K562 (cell line): ENCODE measurements at regions not wholly inside any gene's neighbourhood (a gene's known extent, or its start where the extent isn't known, plus 50 kb on each side); places are given as distances from the start of the nearest gene placed in this dataset.
A peak's percentile ranks its signal among the peaks of the same experiment; 100 is the strongest.

Experiments
- ATAC-seq: fragments of 200-7000 bp; cut with Tn5 transposase; 3 replicates; pipeline ENCODE4 v1.9.1; 2020; ENCODE audit warnings: moderate library complexity
- BruUV-seq: library from RNA; stranded (reverse); fragments of 400-500 nt; replicated peaks from 2 replicates; lab custom pipeline; 2021; lab: Mats Ljungman, UMichigan
- CTCF ChIA-PET: fragments of 300-600 bp; formaldehyde crosslinking; extraction: SDS; loops from one replicate; lab custom pipeline; 2021; ENCODE audit warnings: low intra/inter-chr PET ratio; lab: Yijun Ruan, JAX
- POLR2A ChIA-PET: fragments of 300-600, 350-650 bp; sonication (Branson Sonifier 250); formaldehyde crosslinking; extraction: SDS; loops from one replicate; lab custom pipeline; 2021; ENCODE audit warnings: antibody characterized with exemption, inconsistent platforms; lab: Yijun Ruan, JAX
- DNase-seq, 4 experiments: peaks; one replicate each; pipeline versions ENCODE4 v3.0.0 to v3.0.0-alpha.2; 2011 to 2018; ENCODE audit warnings: low spot score in 3 of 4, mixed read lengths in 3 of 4; ENCODE audit errors: extremely low read depth in 1 of 4
- FAIRE-seq: peaks from 2 replicates; lab custom pipeline; 2011; peaks lifted over from hg19 to GRCh38; lab: Jason Lieb, UNC
- H2AFZ ChIP-seq: 2 replicates; pipeline ENCODE4 v1.6.0; 2011; ENCODE audit warnings: low read depth, low read length, control low read depth, inconsistent platforms
- H3K27ac ChIP-seq: fragments of 200-600 bp; 3 replicates; pipeline ENCODE4 v1.8.0; 2011; ENCODE audit warnings: low read depth, mild to moderate bottlenecking, control low read depth, inconsistent platforms, low read length, moderate library complexity, mixed read lengths; ENCODE audit errors: extremely low read depth
- H3K27me3 ChIP-seq, 2 experiments: fragments of 300-600 bp in 1 of 2; 2 replicates in 1 of 2; 3 replicates in 1 of 2; pipeline versions ENCODE4 v1.6.0 to v1.8.0; 2011; ENCODE audit warnings: inconsistent platforms in 2 of 2, low read length in 2 of 2, mild to moderate bottlenecking in 1 of 2, mixed read lengths in 1 of 2, moderate library complexity in 1 of 2; ENCODE audit not compliant: control insufficient read depth in 2 of 2, insufficient read depth in 2 of 2
- H3K36me3 ChIP-seq: fragments of 300-600 bp; 3 replicates; pipeline ENCODE4 v1.8.0; 2011; ENCODE audit warnings: mild to moderate bottlenecking, low read length, inconsistent platforms; ENCODE audit not compliant: control insufficient read depth, insufficient read depth
- H3K4me1 ChIP-seq, 2 experiments: fragments of 200-600 bp in 1 of 2; replicated peaks in 1 of 2; 2 replicates in 1 of 2; 3 replicates in 1 of 2; pipeline versions ENCODE4 v1.5.1 to v1.8.0; 2011; ENCODE audit warnings: inconsistent platforms in 2 of 2, low read length in 2 of 2, mild to moderate bottlenecking in 1 of 2, mixed read lengths in 1 of 2, moderate library complexity in 1 of 2; ENCODE audit not compliant: control insufficient read depth in 2 of 2, insufficient read depth in 2 of 2
- H3K4me2 ChIP-seq: 2 replicates; pipeline ENCODE4 v1.6.1; 2011; ENCODE audit warnings: low read length, control low read depth, inconsistent platforms, mixed read lengths; ENCODE audit not compliant: insufficient read depth
- H3K4me3 ChIP-seq: fragments of 200-600 bp; sonication (generic), shearing (Covaris generic); 2 replicates; pipeline ENCODE4 v1.5.1; 2016; ENCODE audit warnings: control low read depth, inconsistent platforms
- H3K79me2 ChIP-seq: fragments of 200-600 bp; 3 replicates; pipeline ENCODE4 v1.8.0; 2011; ENCODE audit warnings: low read length, inconsistent platforms; ENCODE audit not compliant: control insufficient read depth, insufficient read depth
- H3K9ac ChIP-seq, 2 experiments: 2 replicates each; pipeline versions ENCODE4 v1.6.0 to v1.6.1; 2011; ENCODE audit warnings: low read depth in 2 of 2, low read length in 2 of 2, control low read depth in 1 of 2, inconsistent platforms in 1 of 2, mild to moderate bottlenecking in 1 of 2, mixed read lengths in 1 of 2; ENCODE audit not compliant: insufficient read depth in 1 of 2
- H3K9me1 ChIP-seq: one replicate; pipeline ENCODE4 v1.6.0; 2011; ENCODE audit warnings: inconsistent platforms, mild to moderate bottlenecking, low read length, moderate library complexity; ENCODE audit not compliant: control insufficient read depth, insufficient read depth
- H3K9me3 ChIP-seq: replicated peaks from 2 replicates; pipeline ENCODE4 v1.5.1; 2011; ENCODE audit warnings: low read depth, low read length, inconsistent platforms; ENCODE audit not compliant: control insufficient read depth, insufficient read depth
- H4K20me1 ChIP-seq: replicated peaks from 2 replicates; pipeline ENCODE4 v1.6.1; 2011; ENCODE audit warnings: low read length, inconsistent platforms, mixed read lengths; ENCODE audit not compliant: control insufficient read depth, insufficient read depth
- ARID1B ChIP-seq: fragments of 450-650 bp; IDR thresholded peaks from 2 replicates; pipeline ENCODE4 v1.6.1; 2016; ENCODE audit warnings: antibody characterized with exemption, mild to moderate bottlenecking, inconsistent platforms
- BCL6 ChIP-seq: fragments of 250-450 bp; sonication (Bioruptor Pico); IDR thresholded peaks from 2 replicates; pipeline ENCODE4 v1.4.0; 2020
- CEBPG ChIP-seq, 3 experiments: fragments of 200-800 bp in 1 of 3; sonication (Bioruptor generic) in 1 of 3; sonication (generic) in 1 of 3; formaldehyde crosslinking in 1 of 3; IDR thresholded peaks in 2 of 3; conservative IDR thresholded peaks in 1 of 3; 2 replicates each; pipeline versions ENCODE4 v1.6.1 to v1.8.0; 2016 to 2022; ENCODE audit warnings: missing compliant biosample characterization in 2 of 3, missing genetic modification characterization in 2 of 3, mild to moderate bottlenecking in 1 of 3, missing genetic modification reagents in 1 of 3
- GABPB2 ChIP-seq: fragments of 250-450 bp; sonication (Bioruptor Pico); conservative IDR thresholded peaks from 2 replicates; pipeline ENCODE4 v1.5.1; 2021; ENCODE audit warnings: mild to moderate bottlenecking
- HEY1 ChIP-seq: fragments of 250-450 bp; sonication (Bioruptor Pico); IDR thresholded peaks from 2 replicates; pipeline ENCODE4 v1.5.0; 2020; ENCODE audit warnings: mild to moderate bottlenecking, moderate library complexity, borderline replicate concordance
- HNRNPLL ChIP-seq: fragments of 200-400 bp; formaldehyde crosslinking; IDR thresholded peaks from 2 replicates; pipeline ENCODE4 v1.6.1; 2017; ENCODE audit warnings: low read length, low read depth, mild to moderate bottlenecking; ENCODE audit not compliant: poor library complexity, severe bottlenecking
- HOMEZ ChIP-seq: fragments of 250-450 bp; sonication (Bioruptor Pico); IDR thresholded peaks from 2 replicates; pipeline ENCODE4 v1.4.0; 2020; ENCODE audit warnings: mild to moderate bottlenecking, moderate library complexity
- NUFIP1 ChIP-seq: fragments of 450-650 bp; IDR thresholded peaks from 2 replicates; pipeline ENCODE4 v1.6.1; 2018; ENCODE audit not compliant: partially characterized antibody
- POLR3G ChIP-seq: IDR thresholded peaks from 2 replicates; pipeline ENCODE4 v1.6.1; 2011; ENCODE audit not compliant: insufficient read length, insufficient replicate concordance; ENCODE audit errors: extremely low read depth
- RCOR1 ChIP-seq, 2 experiments: IDR thresholded peaks; 2 replicates each; pipeline ENCODE4 v1.6.1; 2012; ENCODE audit warnings: low read depth in 2 of 2, low read length in 2 of 2, borderline replicate concordance in 1 of 2, improper control_type of control experiment in 1 of 2
- TAF1 ChIP-seq: IDR thresholded peaks from 2 replicates; pipeline ENCODE4 v1.6.1; 2011; ENCODE audit warnings: mild to moderate bottlenecking, low read length, moderate library complexity; ENCODE audit not compliant: insufficient read depth, control insufficient read depth, severe bottlenecking; ENCODE audit errors: extremely low read depth
- ZNF512 ChIP-seq: IDR thresholded peaks from 2 replicates; pipeline ENCODE4 v1.6.1; 2016; ENCODE audit warnings: missing genetic modification characterization, missing compliant biosample characterization
- ZNF518B ChIP-seq: fragments of 250-450 bp; sonication (Bioruptor Pico); IDR thresholded peaks from 2 replicates; pipeline ENCODE4 v1.5.0; 2021; ENCODE audit warnings: mild to moderate bottlenecking, moderate library complexity
- ZNF717 ChIP-seq: fragments of 250-450 bp; sonication (Bioruptor Pico); IDR thresholded peaks from 2 replicates; pipeline ENCODE4 v1.5.0; 2021
- ZNF76 ChIP-seq: fragments of 250-450 bp; sonication (Bioruptor Pico); IDR thresholded peaks from 2 replicates; pipeline ENCODE4 v1.4.0; 2020; ENCODE audit warnings: mild to moderate bottlenecking, moderate library complexity, borderline replicate concordance
- WGBS: fragments of 100-300 bp; shearing (Covaris generic); methylation state at CpG from one replicate; pipeline ENCODE4 v1.1.6; 2016; ENCODE audit warnings: low coverage, mixed read lengths; ENCODE audit not compliant: insufficient coverage; ENCODE audit errors: missing lambda C conversion rate; 5-methylcytosine and 5-hydroxymethylcytosine counted together
- in situ Hi-C: fragments of 300-500 bp; cut with MboI; formaldehyde crosslinking; loops from 4 replicates; pipeline ENCODE4 v1.15.0; 2018; ENCODE audit warnings: inconsistent platforms, mixed read lengths
- intact Hi-C: fragments of 100-400 bp; cut with micrococcal nuclease; formaldehyde crosslinking; loops from 2 replicates; pipeline ENCODE4 v1.14.2; 2022

- TF ChIP-seq HOMEZ (CRISPR knock-in tag) = no peak
- TF ChIP-seq TAF1 = no peak
- no peak for TF ChIP-seq HEY1 (CRISPR knock-in tag)
- TF ChIP-seq NUFIP1 = no peak
- TF ChIP-seq ARID1B = no peak
- TF ChIP-seq HNRNPLL = no peak
Observed at GRCh38 chr1:22277662-22278061, 134.8 kb upstream of the WNT4 start (continued).

GRCh38 chr1:22279735-22280134 lies 136.8 kb upstream of the WNT4 start:
- H4K20me1 ChIP-seq = peaks cover 8% of the 10 kb centered on the region; the same call in 1 of the 2 replicates
- FAIRE-seq (no peak), DNase-seq (no peak), ATAC-seq (no peak)
- intact Hi-C loops (no loop called here), in situ Hi-C loops (no loop called here)
- 0% methylated on average over 3 of the region's 3 CpGs for WGBS
- no TSS peak for BruUV-seq
- no peaks in the 10 kb centered on the region for H3K9me3 ChIP-seq
- H2AFZ ChIP-seq = no peak overlapping the region
- no peak overlapping the region for H3K9ac ChIP-seq
- H3K4me3 ChIP-seq = no peak overlapping the region
- peaks cover 27 to 54% of the 10 kb centered on the region in 2 experiments for H3K27me3 ChIP-seq
- H3K9me1 ChIP-seq = peaks cover 6% of the 10 kb centered on the region
- no peaks in the 10 kb centered on the region for H3K36me3 ChIP-seq
- ChIA-PET POLR2A (interaction anchor here (1.7 kb wide), 1 partner anchor 9 kb away, joined by 3 read pairs; no protein-coding TSS in a partner anchor), CTCF (interaction anchor here (0.7 kb wide), 1 partner anchor 12 kb away, joined by 4 read pairs; no protein-coding TSS in a partner anchor)
- H3K4me1 ChIP-seq = peaks cover under 1% of the 10 kb centered on the region in 2 experiments; a peak in 3 of 5 replicates
- H3K79me2 ChIP-seq = no peaks in the 10 kb centered on the region
- H3K27ac ChIP-seq = no peak overlapping the region
- H3K4me2 ChIP-seq = no peak overlapping the region
- TF ChIP-seq ZNF717 (CRISPR knock-in tag) (no peak), RCOR1 (IDR thresholded peaks at IDR 0.05; ENCODE audit: borderline replicate concordance in 1 of 2, low read depth in 2 of 2, low read length in 2 of 2) (no peak), ZNF512 (tag) (peak; percentile 89), ZNF518B (CRISPR knock-in tag) (no peak), CEBPG (CRISPR knock-in tag; IDR thresholded peaks at IDR 0.05) (peak; percentile 28; the same call in 1 of the 2 replicates), CEBPG (tag; conservative IDR thresholded peaks at IDR 0.05 in 1 of 2, IDR thresholded peaks at IDR 0.05 in 1 of 2) (peak; percentile 56 to 78; a peak in 2 of 4 replicates), POLR3G (no peak), GABPB2 (no peak), ZNF76 (CRISPR knock-in tag) (no peak), BCL6 (CRISPR knock-in tag) (no peak)
